RWPE1 (cell line): ENCODE measurements at regions not wholly inside any gene's neighbourhood (a gene's known extent, or its start where the extent isn't known, plus 50 kb on each side); places are given as distances from the start of the nearest gene placed in this dataset.

ENCODE experiments used
- CTCF ChIA-PET: fragments of 350-600 bp; sonication (Branson Sonifier 250); formaldehyde crosslinking; extraction: SDS; loops from one replicate; lab custom pipeline; 2021; lab: Yijun Ruan, JAX
- POLR2A ChIA-PET: fragments of 400-600 bp; formaldehyde crosslinking; extraction: SDS; loops from one replicate; lab custom pipeline; 2020; ENCODE audit warnings: antibody characterized with exemption; ENCODE audit not compliant: low non-redundant PET; lab: Yijun Ruan, JAX
- DNase-seq: peaks from one replicate; pipeline ENCODE4 v3.0.0; 2012; ENCODE audit warnings: low spot score
- H3K27ac ChIP-seq: fragments of 450-650 bp; 2 replicates; pipeline ENCODE4 v1.5.1; 2017
- TF ChIP-seq, protein P1 (sequence below): fragments of 450-650 bp; conservative IDR thresholded peaks from 2 replicates; pipeline ENCODE4 v1.5.1; 2017; ENCODE audit warnings: low read depth, mild to moderate bottlenecking

DNA sequence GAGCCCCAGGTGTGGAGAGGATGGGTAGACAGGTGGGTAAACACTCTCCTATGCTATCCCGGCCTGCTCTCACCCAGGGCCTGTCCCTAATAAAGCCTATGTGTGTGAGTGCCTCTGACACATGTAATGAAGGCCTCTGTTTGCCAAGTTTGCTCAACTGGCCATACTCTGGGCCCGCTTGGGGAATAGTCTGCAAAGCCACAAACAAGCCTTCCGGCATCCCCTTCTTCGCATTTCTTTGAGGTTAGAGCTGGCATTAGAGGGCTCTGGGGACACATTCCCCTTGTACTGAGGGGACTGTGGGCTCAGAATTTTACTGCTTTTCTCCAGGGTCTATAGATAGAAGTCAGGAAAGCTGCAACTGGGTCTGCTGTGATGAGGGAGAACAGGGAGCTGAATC is 240.5 kb downstream of the C12orf75 start:
- no peak for DNase-seq
- ChIA-PET POLR2A (no interaction called here), CTCF (no interaction called here)
- no peak overlapping the region for H3K27ac ChIP-seq
- TF ChIP-seq, protein P1, sequence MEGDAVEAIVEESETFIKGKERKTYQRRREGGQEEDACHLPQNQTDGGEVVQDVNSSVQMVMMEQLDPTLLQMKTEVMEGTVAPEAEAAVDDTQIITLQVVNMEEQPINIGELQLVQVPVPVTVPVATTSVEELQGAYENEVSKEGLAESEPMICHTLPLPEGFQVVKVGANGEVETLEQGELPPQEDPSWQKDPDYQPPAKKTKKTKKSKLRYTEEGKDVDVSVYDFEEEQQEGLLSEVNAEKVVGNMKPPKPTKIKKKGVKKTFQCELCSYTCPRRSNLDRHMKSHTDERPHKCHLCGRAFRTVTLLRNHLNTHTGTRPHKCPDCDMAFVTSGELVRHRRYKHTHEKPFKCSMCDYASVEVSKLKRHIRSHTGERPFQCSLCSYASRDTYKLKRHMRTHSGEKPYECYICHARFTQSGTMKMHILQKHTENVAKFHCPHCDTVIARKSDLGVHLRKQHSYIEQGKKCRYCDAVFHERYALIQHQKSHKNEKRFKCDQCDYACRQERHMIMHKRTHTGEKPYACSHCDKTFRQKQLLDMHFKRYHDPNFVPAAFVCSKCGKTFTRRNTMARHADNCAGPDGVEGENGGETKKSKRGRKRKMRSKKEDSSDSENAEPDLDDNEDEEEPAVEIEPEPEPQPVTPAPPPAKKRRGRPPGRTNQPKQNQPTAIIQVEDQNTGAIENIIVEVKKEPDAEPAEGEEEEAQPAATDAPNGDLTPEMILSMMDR, result no peak

DNA sequence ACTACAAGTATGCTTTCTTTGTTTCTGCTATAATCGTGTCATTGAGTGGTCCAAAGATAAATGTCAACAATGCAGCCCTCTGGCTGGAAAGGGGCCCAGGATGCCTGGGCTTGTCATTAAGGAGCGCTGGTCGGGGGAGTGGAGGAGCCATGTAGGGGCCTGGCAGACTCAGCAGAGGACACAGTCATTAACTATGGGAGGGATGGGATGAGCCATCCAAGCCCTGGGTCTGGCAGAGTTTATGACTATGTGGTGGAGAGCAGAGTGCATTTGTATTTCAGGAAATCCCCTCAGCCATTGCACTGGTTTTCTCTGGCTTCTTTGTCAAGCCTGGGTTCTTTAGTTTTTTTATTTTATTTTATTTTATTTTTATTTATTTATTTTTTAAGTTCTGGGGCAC is 243.1 kb downstream of the C12orf75 start:
- no peak overlapping the region for H3K27ac ChIP-seq
- TF ChIP-seq, protein P1, result no peak
- DNase-seq, result no peak
- CTCF ChIA-PET, result no interaction called here
- POLR2A ChIA-PET, result no interaction called here

DNA sequence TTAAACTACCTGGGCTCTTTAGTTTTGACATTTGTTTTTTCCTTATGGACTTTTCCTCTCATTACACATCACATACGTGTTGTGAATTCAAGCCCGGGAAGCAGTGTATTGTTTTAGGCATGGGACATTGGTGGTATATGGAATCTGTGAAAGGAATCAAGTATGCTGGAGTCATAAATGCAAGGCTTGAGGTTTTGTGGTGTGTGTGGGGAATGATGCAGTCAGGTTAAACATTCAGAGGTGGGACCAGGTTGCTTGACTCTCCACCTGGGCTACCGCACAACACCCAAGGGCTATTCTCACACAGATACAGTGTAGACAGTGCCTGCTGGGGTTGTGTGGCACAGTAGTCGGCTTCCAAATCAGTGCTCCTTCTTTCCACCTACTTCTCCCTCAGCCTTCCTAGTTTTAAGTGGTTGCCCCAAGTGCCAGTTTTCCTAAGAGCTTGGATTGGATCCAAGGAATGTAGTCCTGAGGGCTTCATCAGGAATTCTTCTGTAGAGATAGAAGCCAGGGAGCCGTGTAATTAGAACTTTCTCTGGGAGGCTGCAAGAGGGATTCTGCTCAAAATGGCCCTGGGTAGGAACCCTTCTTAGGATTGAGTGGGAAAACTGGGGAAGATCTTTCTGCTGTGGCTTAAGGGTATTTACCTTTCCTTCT is 243.7 kb downstream of the C12orf75 start:
- no peak overlapping the region for H3K27ac ChIP-seq
- TF ChIP-seq, protein P1, result no peak
- ChIA-PET CTCF (no interaction called here), POLR2A (no interaction called here)
- peak; percentile 37 for DNase-seq

DNA sequence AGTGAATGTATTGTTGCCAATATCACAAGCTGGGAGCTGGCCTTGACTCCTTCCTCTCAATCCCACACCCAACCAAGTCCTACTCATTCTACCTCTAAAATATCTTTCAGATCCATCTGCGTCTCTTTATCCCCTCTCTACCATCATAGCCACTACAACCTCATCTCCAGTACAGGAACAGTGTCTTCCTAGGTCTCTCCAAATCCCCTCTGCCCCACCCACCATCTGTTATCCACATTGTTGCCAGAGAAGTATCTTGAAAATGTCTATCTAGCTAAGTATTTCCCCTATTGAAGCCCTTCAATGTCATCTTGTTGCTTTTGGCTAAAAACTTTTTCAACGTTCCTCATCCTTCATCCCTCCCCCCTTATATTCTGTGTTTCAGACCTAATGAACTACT is 244.7 kb downstream of the C12orf75 start:
- TF ChIP-seq, protein P1, result no peak
- POLR2A ChIA-PET, result no interaction called here

DNA sequence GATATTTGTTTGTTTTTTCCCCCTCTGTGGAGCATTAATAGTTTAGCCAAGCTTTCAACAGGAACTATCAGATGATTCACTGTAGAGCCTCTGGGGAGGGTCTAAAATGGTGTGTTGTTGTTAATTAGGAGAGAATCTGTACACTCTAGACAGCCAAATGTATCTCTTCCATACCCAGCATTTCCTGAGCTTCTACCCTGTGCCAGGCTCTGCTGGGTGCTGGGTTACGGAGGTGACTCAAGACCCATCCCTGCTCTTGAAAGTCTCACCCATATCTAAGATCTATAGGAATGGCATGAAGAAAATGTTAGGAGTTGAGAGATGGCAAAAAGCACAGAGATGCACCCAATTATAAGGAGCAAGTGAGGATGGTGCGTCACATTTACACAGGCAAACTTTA is 245.8 kb downstream of the C12orf75 start:
- ChIA-PET CTCF (no interaction called here), POLR2A (no interaction called here)
- TF ChIP-seq, protein P1, result no peak
- no peak for DNase-seq
- no peak overlapping the region for H3K27ac ChIP-seq

More for the DNA sequence above, 244.7 kb downstream of the C12orf75 start:
- no peak overlapping the region for H3K27ac ChIP-seq
- DNase-seq, result no peak
- CTCF ChIA-PET, result interaction anchor here (0.7 kb wide), 1 partner anchor 23 kb away, joined by 3 read pairs; no protein-coding TSS in a partner anchor

- ChIA-PET POLR2A (no interaction called here), CTCF (interaction anchor here (0.7 kb wide), 1 partner anchor 109 kb away, joined by 3 read pairs; no protein-coding TSS in a partner anchor)
- TF ChIP-seq, protein P1, result no peak
- H3K27ac ChIP-seq, result no peak overlapping the region
- no peak for DNase-seq
Observed at GRCh38 chr12:105580821-105581352, 250.4 kb downstream of the C12orf75 start.
